ENCODE measurements at regions not wholly inside any gene's neighbourhood (a gene's known extent, or its start where the extent isn't known, plus 50 kb on each side); places are given as distances from the start of the nearest gene placed in this dataset.

GRCh38 chr22:22394591-22394990, 114.0 kb downstream of the ZNF280B start:
- H3K27ac ChIP-seq = no peak overlapping the region
- no peaks in the 10 kb centered on the region for H3K36me3 ChIP-seq (replicated peaks)
- TF ChIP-seq, protein P1, sequence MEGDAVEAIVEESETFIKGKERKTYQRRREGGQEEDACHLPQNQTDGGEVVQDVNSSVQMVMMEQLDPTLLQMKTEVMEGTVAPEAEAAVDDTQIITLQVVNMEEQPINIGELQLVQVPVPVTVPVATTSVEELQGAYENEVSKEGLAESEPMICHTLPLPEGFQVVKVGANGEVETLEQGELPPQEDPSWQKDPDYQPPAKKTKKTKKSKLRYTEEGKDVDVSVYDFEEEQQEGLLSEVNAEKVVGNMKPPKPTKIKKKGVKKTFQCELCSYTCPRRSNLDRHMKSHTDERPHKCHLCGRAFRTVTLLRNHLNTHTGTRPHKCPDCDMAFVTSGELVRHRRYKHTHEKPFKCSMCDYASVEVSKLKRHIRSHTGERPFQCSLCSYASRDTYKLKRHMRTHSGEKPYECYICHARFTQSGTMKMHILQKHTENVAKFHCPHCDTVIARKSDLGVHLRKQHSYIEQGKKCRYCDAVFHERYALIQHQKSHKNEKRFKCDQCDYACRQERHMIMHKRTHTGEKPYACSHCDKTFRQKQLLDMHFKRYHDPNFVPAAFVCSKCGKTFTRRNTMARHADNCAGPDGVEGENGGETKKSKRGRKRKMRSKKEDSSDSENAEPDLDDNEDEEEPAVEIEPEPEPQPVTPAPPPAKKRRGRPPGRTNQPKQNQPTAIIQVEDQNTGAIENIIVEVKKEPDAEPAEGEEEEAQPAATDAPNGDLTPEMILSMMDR (IDR thresholded peaks at IDR 0.05; ENCODE audit: low read depth, low read length, missing control alignments) = no peak
- H3K4me3 ChIP-seq (ENCODE audit: low read depth, low read length) = no peak overlapping the region
- DNase-seq = no peak
- peaks cover 2% of the 10 kb centered on the region for H3K27me3 ChIP-seq (replicated peaks)
- in situ Hi-C loops (cut with HindIII; ENCODE audit: low pct_ligation_motif_present, low sequenced_read_pairs) = no loop called here

- Histone ChIP-seq H3K27me3 (replicated peaks) (peaks cover 2% of the 10 kb centered on the region), H3K27ac (no peak overlapping the region), H3K36me3 (replicated peaks) (no peaks in the 10 kb centered on the region), H3K4me3 (ENCODE audit: low read depth, low read length) (no peak overlapping the region)
- TF ChIP-seq, protein P1 (IDR thresholded peaks at IDR 0.05; ENCODE audit: low read depth, low read length, missing control alignments) = no peak
- in situ Hi-C loops (cut with HindIII; ENCODE audit: low pct_ligation_motif_present, low sequenced_read_pairs) = no loop called here
- DNase-seq = no peak
These were observed 113.3 kb downstream of the ZNF280B start for GRCh38 chr22:22395245-22395644.

GRCh38 chr22:22396741-22397291, 111.7 kb downstream of the ZNF280B start:
- TF ChIP-seq, protein P1 (IDR thresholded peaks at IDR 0.05; ENCODE audit: low read depth, low read length, missing control alignments) = no peak
- DNase-seq = no peak
- Histone ChIP-seq H3K27ac (no peak overlapping the region), H3K4me3 (ENCODE audit: low read depth, low read length) (no peak overlapping the region), H3K36me3 (replicated peaks) (no peaks in the 10 kb centered on the region), H3K27me3 (replicated peaks) (peaks cover 8% of the 10 kb centered on the region)
- in situ Hi-C loops (cut with HindIII; ENCODE audit: low pct_ligation_motif_present, low sequenced_read_pairs) = no loop called here

DNA sequence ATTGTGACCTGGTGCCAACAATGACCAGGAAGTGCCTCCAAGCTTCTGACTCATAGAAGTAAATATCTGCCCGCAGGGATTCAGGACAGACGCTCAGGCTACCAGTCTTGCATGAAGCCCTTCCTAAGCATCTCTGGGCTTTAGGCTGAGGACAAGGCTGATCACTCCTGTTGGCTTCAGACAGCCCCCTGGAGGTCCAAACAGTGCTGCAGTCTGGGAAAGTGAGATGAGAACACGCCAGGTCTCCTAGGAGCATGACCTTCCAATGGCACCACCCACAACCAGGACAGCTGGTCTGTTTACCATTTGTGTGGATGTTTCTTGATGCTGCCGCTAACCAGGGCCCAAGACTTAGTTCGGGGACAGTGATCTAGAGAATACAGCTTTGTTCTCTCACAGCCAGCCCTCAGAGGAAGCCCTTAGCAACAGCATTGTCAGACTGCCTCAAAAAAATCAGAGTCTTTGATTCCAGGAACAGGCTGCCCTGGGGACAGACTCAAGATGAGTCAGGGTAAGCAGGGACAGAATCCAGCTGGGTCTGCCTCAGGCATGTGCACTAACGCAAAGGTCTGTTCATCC, 111.2 kb downstream of the ZNF280B start:
- no peaks in the 10 kb centered on the region for H3K36me3 ChIP-seq (replicated peaks)
- in situ Hi-C loops (cut with HindIII; ENCODE audit: low pct_ligation_motif_present, low sequenced_read_pairs) = no loop called here
- H3K27ac ChIP-seq = no peak overlapping the region
- no peak overlapping the region for H3K4me3 ChIP-seq (ENCODE audit: low read depth, low read length)
- DNase-seq = no peak
- TF ChIP-seq, protein P1 (IDR thresholded peaks at IDR 0.05; ENCODE audit: low read depth, low read length, missing control alignments) = peak; percentile 20
- H3K27me3 ChIP-seq (replicated peaks) = peaks cover 8% of the 10 kb centered on the region

GRCh38 chr22:22397875-22398524, 110.5 kb downstream of the ZNF280B start:
- no peak overlapping the region for H3K27ac ChIP-seq
- in situ Hi-C loops (cut with HindIII; ENCODE audit: low pct_ligation_motif_present, low sequenced_read_pairs) = no loop called here
- H3K4me3 ChIP-seq (ENCODE audit: low read depth, low read length) = no peak overlapping the region
- TF ChIP-seq, protein P1 (IDR thresholded peaks at IDR 0.05; ENCODE audit: low read depth, low read length, missing control alignments) = no peak
- no peak for DNase-seq
- H3K36me3 ChIP-seq (replicated peaks) = no peaks in the 10 kb centered on the region
- peaks cover 8% of the 10 kb centered on the region for H3K27me3 ChIP-seq (replicated peaks)
